CD4-positive, alpha-beta memory T cell (primary cell): ENCODE measurements at regions not wholly inside any gene's neighbourhood (a gene's known extent, or its start where the extent isn't known, plus 50 kb on each side); places are given as distances from the start of the nearest gene placed in this dataset.

Source experiments
- CTCF ChIA-PET: fragments of 350-600 bp; sonication (Branson Sonifier 250); formaldehyde crosslinking; loops from one replicate; lab custom pipeline; 2021; ENCODE audit warnings: inconsistent platforms; ENCODE audit not compliant: partially characterized antibody; lab: Charles Lee
- POLR2A ChIA-PET: fragments of 350-600 bp; sonication (Branson Sonifier 250); formaldehyde crosslinking; loops from one replicate; lab custom pipeline; 2021; ENCODE audit not compliant: partially characterized antibody; lab: Charles Lee
- DNase-seq, 5 donors: peaks; one replicate each; pipeline versions ENCODE4 v3.0.0 to v3.0.0-alpha.2; 2020 to 2022; ENCODE audit warnings: mixed read lengths in 1 of 5
- H3K27ac ChIP-seq: one replicate; pipeline ENCODE4 v1.7.0; 2013; ENCODE audit warnings: low read depth, low read length
- H3K27me3 ChIP-seq: 2 replicates; pipeline ENCODE4 v1.7.0; 2013; ENCODE audit warnings: mild to moderate bottlenecking, low read length, moderate library complexity; ENCODE audit not compliant: insufficient read depth
- H3K36me3 ChIP-seq: 2 replicates; pipeline ENCODE4 v1.7.0; 2013; ENCODE audit warnings: mild to moderate bottlenecking, low read length, moderate library complexity; ENCODE audit not compliant: insufficient read depth
- H3K4me1 ChIP-seq: 2 replicates; pipeline ENCODE4 v1.7.0; 2013; ENCODE audit warnings: mild to moderate bottlenecking, low read length, moderate library complexity; ENCODE audit not compliant: insufficient read depth
- H3K4me3 ChIP-seq, 2 donors: one replicate each; pipeline ENCODE4 v1.7.0; 2013; ENCODE audit warnings: low read length in 2 of 2, mild to moderate bottlenecking in 1 of 2
- H3K9me3 ChIP-seq, 2 donors: one replicate each; pipeline ENCODE4 v1.7.0; 2013; ENCODE audit warnings: low read length in 2 of 2, control low read depth in 1 of 2; ENCODE audit not compliant: control insufficient read depth in 1 of 2
- H3K27ac Mint-ChIP-seq, 7 donors: one replicate each; pipeline ENCODE4 v1.8.0; 2020 to 2021; ENCODE audit warnings: mixed read lengths in 7 of 7, mild to moderate bottlenecking in 6 of 7, inconsistent platforms in 3 of 7, moderate library complexity in 3 of 7
- H3K27me3 Mint-ChIP-seq, 2 donors: one replicate each; pipeline ENCODE4 v1.8.0; 2020 to 2021; ENCODE audit warnings: mixed read lengths in 2 of 2
- H3K36me3 Mint-ChIP-seq, 2 donors: one replicate each; pipeline ENCODE4 v1.8.0; 2020 to 2021; ENCODE audit warnings: mixed read lengths in 2 of 2, inconsistent platforms in 1 of 2, mild to moderate bottlenecking in 1 of 2
- H3K4me1 Mint-ChIP-seq, 4 donors: one replicate each; pipeline ENCODE4 v1.8.0; 2020 to 2021; ENCODE audit warnings: mixed read lengths in 4 of 4, mild to moderate bottlenecking in 1 of 4
- H3K4me3 Mint-ChIP-seq, 8 donors: one replicate each; pipeline ENCODE4 v1.8.0; 2020 to 2021; ENCODE audit warnings: mixed read lengths in 8 of 8, mild to moderate bottlenecking in 7 of 8, moderate library complexity in 6 of 8, inconsistent platforms in 3 of 8
- H3K9me3 Mint-ChIP-seq, 8 donors: one replicate each; pipeline ENCODE4 v1.8.0; 2020 to 2021; ENCODE audit warnings: mixed read lengths in 8 of 8, mild to moderate bottlenecking in 5 of 8, inconsistent platforms in 3 of 8, moderate library complexity in 1 of 8
- intact Hi-C: fragments of 100-400 bp; cut with micrococcal nuclease; formaldehyde crosslinking; loops from one replicate; pipeline ENCODE4 v1.15.1; 2023

DNA sequence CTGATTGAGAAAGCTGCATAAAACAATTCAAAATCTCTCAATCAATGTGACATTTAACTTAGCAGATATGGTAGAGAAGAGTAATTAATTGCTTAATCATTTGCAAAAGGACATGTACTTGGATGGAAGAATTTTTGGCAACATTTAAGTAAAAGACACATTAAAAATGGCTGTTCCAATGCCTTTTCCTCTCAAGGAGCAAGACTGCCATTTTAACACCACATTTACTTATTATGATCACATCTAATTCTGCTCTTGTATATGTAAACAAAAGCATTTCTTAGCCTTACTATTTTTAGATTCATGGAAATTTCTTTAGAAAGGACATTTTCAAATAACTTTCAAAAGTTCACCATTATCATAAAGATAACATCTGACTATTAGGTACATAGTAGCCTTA is 360.0 kb downstream of the HINT1 start:
- H3K36me3 Mint-ChIP-seq, result no peaks in the 10 kb centered on the region
- Histone ChIP-seq H3K27me3 (no peaks in the 10 kb centered on the region), H3K36me3 (no peaks in the 10 kb centered on the region), H3K9me3 (no peaks in the 10 kb centered on the region), H3K4me1 (no peaks in the 10 kb centered on the region), H3K27ac (no peak overlapping the region), H3K4me3 (no peak overlapping the region)
- intact Hi-C loops, result no loop called here
- peaks cover 3 to 13% (median 7%) of the 10 kb centered on the region in 8 donors for H3K9me3 Mint-ChIP-seq
- H3K4me1 Mint-ChIP-seq, result no peaks in the 10 kb centered on the region
- ChIA-PET CTCF (no interaction called here), POLR2A (no interaction called here)
- H3K27ac Mint-ChIP-seq, result no peak overlapping the region
- H3K4me3 Mint-ChIP-seq, result no peak overlapping the region
- peaks cover 4 to 9% of the 10 kb centered on the region in 2 donors for H3K27me3 Mint-ChIP-seq
- no peak for DNase-seq

GRCh38 chr5:130801963-130802362 is 363.1 kb downstream of the HINT1 start:
- no peaks in the 10 kb centered on the region for H3K27me3 ChIP-seq
- no peaks in the 10 kb centered on the region for H3K4me1 Mint-ChIP-seq
- H3K27ac Mint-ChIP-seq, result no peak overlapping the region
- peaks cover 3 to 26% (median 11%) of the 10 kb centered on the region in 8 donors for H3K9me3 Mint-ChIP-seq
- DNase-seq, result no peak
- H3K27ac ChIP-seq, result no peak overlapping the region
- H3K36me3 ChIP-seq, result no peaks in the 10 kb centered on the region
- intact Hi-C loops, result no loop called here
- ChIA-PET CTCF (no interaction called here), POLR2A (no interaction called here)
- no peak overlapping the region for H3K4me3 Mint-ChIP-seq
- no peaks in the 10 kb centered on the region for H3K9me3 ChIP-seq
- H3K36me3 Mint-ChIP-seq, result no peaks in the 10 kb centered on the region
- peaks cover 6 to 9% of the 10 kb centered on the region in 2 donors for H3K27me3 Mint-ChIP-seq
- H3K4me3 ChIP-seq, result no peak overlapping the region
- no peaks in the 10 kb centered on the region for H3K4me1 ChIP-seq

GRCh38 chr5:130799015-130799414 is 366.0 kb downstream of the HINT1 start:
- no peaks in the 10 kb centered on the region for H3K27me3 ChIP-seq
- no peak for DNase-seq

DNA sequence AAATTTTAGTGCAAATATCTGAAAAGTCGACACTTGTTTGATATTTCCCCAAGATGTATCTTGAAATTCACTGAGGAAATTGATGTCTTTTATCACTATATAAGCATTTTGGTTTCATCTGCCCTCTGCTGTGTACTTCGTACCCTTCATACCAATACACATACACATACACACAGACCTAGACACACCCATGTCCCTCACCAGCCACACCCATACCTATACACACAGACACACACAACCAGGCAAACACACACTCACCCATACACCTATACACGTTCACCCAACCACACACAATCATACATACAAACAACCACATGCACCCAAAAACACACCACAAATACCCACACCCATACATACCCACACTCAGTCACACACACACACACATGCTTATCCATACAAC is 367.8 kb downstream of the HINT1 start:
- no peak for DNase-seq
- ChIA-PET CTCF (no interaction called here), POLR2A (no interaction called here)
- Histone ChIP-seq H3K4me3 (no peak overlapping the region), H3K9me3 (no peaks in the 10 kb centered on the region), H3K27ac (no peak overlapping the region), H3K4me1 (no peaks in the 10 kb centered on the region), H3K27me3 (no peaks in the 10 kb centered on the region), H3K36me3 (no peaks in the 10 kb centered on the region)
- Mint-ChIP-seq H3K27me3 (peaks cover 0 to 3% of the 10 kb centered on the region in 2 donors), H3K4me1 (no peaks in the 10 kb centered on the region), H3K27ac (no peak overlapping the region), H3K9me3 (peaks cover 3 to 27% (median 11%) of the 10 kb centered on the region in 8 donors), H3K36me3 (no peaks in the 10 kb centered on the region), H3K4me3 (no peak overlapping the region)
- intact Hi-C loops, result no loop called here

More at GRCh38 chr5:130799015-130799414, 366.0 kb downstream of the HINT1 start:
- Mint-ChIP-seq H3K27ac (no peak overlapping the region), H3K9me3 (peaks cover 3 to 26% (median 11%) of the 10 kb centered on the region in 8 donors), H3K27me3 (peaks cover 0 to 3% of the 10 kb centered on the region in 2 donors), H3K36me3 (no peaks in the 10 kb centered on the region), H3K4me1 (no peaks in the 10 kb centered on the region), H3K4me3 (no peak overlapping the region)
- intact Hi-C loops, result no loop called here
- POLR2A ChIA-PET, result no interaction called here
- Histone ChIP-seq H3K27ac (no peak overlapping the region), H3K4me1 (no peaks in the 10 kb centered on the region), H3K4me3 (no peak overlapping the region), H3K36me3 (no peaks in the 10 kb centered on the region), H3K9me3 (no peaks in the 10 kb centered on the region)
- CTCF ChIA-PET, result no interaction called here

- no peaks in the 10 kb centered on the region for H3K9me3 ChIP-seq
Observed at GRCh38 chr5:130796902-130797301, 368.2 kb downstream of the HINT1 start.

DNA sequence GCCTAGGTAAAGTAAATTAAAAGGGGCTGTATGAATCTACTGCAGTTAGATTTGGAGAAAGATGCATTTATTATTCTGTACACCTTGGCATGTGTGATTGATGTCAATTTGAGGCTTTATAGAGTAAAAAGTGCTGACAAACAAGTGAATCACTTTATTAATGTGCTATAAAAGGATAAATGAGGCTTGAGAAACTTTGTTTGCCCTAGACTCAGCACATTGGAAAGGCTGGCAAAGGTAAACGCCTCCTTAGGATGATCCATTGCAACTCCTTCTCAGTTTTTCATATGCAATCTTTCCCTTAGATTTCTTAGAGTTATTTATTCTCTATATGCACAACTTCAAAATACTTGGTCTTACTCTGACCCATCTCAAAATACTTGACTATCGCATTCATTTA is 369.0 kb downstream of the HINT1 start:
- Mint-ChIP-seq H3K27me3 (peaks cover 0 to 5% of the 10 kb centered on the region in 2 donors), H3K36me3 (no peaks in the 10 kb centered on the region), H3K4me1 (no peaks in the 10 kb centered on the region), H3K4me3 (no peak overlapping the region), H3K9me3 (peaks cover 2 to 25% (median 10%) of the 10 kb centered on the region in 8 donors), H3K27ac (no peak overlapping the region)
- no peak overlapping the region for H3K27ac ChIP-seq
- CTCF ChIA-PET, result no interaction called here
- intact Hi-C loops, result no loop called here
- H3K4me3 ChIP-seq, result no peak overlapping the region
- H3K27me3 ChIP-seq, result no peaks in the 10 kb centered on the region
- no peaks in the 10 kb centered on the region for H3K4me1 ChIP-seq
- no peaks in the 10 kb centered on the region for H3K36me3 ChIP-seq
- no peak for DNase-seq
- no peaks in the 10 kb centered on the region for H3K9me3 ChIP-seq
- POLR2A ChIA-PET, result no interaction called here

More at GRCh38 chr5:130796902-130797301, 368.2 kb downstream of the HINT1 start:
- Mint-ChIP-seq H3K27ac (no peak overlapping the region), H3K4me1 (no peaks in the 10 kb centered on the region), H3K36me3 (no peaks in the 10 kb centered on the region), H3K4me3 (no peak overlapping the region), H3K27me3 (peaks cover 0 to 5% of the 10 kb centered on the region in 2 donors), H3K9me3 (peaks cover 3 to 30% (median 11%) of the 10 kb centered on the region in 8 donors)
- no peak for DNase-seq
- POLR2A ChIA-PET, result no interaction called here
- Histone ChIP-seq H3K36me3 (no peaks in the 10 kb centered on the region), H3K4me3 (no peak overlapping the region), H3K27me3 (no peaks in the 10 kb centered on the region), H3K4me1 (no peaks in the 10 kb centered on the region), H3K27ac (no peak overlapping the region)
- intact Hi-C loops, result no loop called here
- CTCF ChIA-PET, result no interaction called here

DNA sequence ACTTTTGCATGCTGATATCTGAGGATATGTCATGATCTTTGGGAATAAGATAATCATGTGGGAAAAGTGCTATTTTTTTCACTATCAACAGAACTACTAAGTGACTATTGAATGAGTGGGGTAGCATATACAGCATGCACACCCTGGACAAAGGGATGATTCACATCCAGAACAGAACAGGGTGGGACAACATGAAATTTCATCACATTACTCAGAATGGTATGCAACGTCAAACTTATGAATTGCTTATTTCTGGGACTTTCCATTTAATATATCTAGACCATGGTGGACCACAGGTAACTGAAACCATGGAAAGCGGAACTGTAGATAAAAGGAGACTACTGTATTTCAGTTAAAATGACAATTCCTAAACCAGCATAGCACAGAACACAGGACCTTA is 370.0 kb downstream of the HINT1 start:
- CTCF ChIA-PET, result no interaction called here
- no peaks in the 10 kb centered on the region for H3K4me1 Mint-ChIP-seq

DNA sequence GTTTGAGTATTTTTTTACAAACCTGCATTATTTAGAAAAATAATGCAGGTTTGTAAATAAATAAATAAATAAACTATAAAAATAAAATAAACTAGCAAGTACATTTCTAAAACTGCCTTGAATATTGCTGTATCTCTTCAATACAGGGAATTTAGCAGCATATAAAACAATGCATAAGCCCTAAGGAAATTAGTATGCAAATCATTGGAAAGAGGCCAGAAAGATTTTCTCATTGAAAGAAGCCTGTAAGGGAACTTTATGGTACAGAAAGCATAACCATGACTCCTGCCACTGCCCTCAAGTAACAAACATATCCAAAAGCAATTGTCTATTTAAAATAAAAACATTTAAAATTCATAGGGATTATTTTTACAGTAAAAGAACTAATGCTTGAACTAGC is 387.3 kb downstream of the HINT1 start:
- no peaks in the 10 kb centered on the region for H3K9me3 ChIP-seq
- no peaks in the 10 kb centered on the region for H3K36me3 ChIP-seq
- H3K27me3 Mint-ChIP-seq, result peaks cover 10 to 12% of the 10 kb centered on the region in 2 donors
- intact Hi-C loops, result no loop called here
- no peaks in the 10 kb centered on the region for H3K4me1 ChIP-seq
- no peaks in the 10 kb centered on the region for H3K36me3 Mint-ChIP-seq
- no peak overlapping the region for H3K4me3 Mint-ChIP-seq
- no peak overlapping the region for H3K27ac Mint-ChIP-seq
- CTCF ChIA-PET, result no interaction called here
- DNase-seq, result no peak
- H3K9me3 Mint-ChIP-seq, result peaks cover 0 to 2% (median 0%) of the 10 kb centered on the region in 8 donors
- POLR2A ChIA-PET, result no interaction called here
- H3K4me1 Mint-ChIP-seq, result no peaks in the 10 kb centered on the region
- no peaks in the 10 kb centered on the region for H3K27me3 ChIP-seq
- H3K27ac ChIP-seq, result no peak overlapping the region
- no peak overlapping the region for H3K4me3 ChIP-seq

More for the DNA sequence above, 370.0 kb downstream of the HINT1 start:
- H3K36me3 Mint-ChIP-seq, result no peaks in the 10 kb centered on the region
- H3K27ac Mint-ChIP-seq, result no peak overlapping the region
- no peaks in the 10 kb centered on the region for H3K4me1 ChIP-seq
- POLR2A ChIA-PET, result no interaction called here
- H3K36me3 ChIP-seq, result no peaks in the 10 kb centered on the region
- intact Hi-C loops, result no loop called here
- H3K27me3 Mint-ChIP-seq, result peaks cover 1 to 5% of the 10 kb centered on the region in 2 donors
- H3K27me3 ChIP-seq, result no peaks in the 10 kb centered on the region
- H3K27ac ChIP-seq, result no peak overlapping the region
- peaks cover 2 to 18% (median 7%) of the 10 kb centered on the region in 8 donors for H3K9me3 Mint-ChIP-seq
- no peak overlapping the region for H3K4me3 Mint-ChIP-seq
- no peak for DNase-seq
- H3K9me3 ChIP-seq, result no peaks in the 10 kb centered on the region
- no peak overlapping the region for H3K4me3 ChIP-seq
